ENCODE measurements at regions not wholly inside any gene's neighbourhood (a gene's known extent, or its start where the extent isn't known, plus 50 kb on each side); places are given as distances from the start of the nearest gene placed in this dataset.

DNA sequence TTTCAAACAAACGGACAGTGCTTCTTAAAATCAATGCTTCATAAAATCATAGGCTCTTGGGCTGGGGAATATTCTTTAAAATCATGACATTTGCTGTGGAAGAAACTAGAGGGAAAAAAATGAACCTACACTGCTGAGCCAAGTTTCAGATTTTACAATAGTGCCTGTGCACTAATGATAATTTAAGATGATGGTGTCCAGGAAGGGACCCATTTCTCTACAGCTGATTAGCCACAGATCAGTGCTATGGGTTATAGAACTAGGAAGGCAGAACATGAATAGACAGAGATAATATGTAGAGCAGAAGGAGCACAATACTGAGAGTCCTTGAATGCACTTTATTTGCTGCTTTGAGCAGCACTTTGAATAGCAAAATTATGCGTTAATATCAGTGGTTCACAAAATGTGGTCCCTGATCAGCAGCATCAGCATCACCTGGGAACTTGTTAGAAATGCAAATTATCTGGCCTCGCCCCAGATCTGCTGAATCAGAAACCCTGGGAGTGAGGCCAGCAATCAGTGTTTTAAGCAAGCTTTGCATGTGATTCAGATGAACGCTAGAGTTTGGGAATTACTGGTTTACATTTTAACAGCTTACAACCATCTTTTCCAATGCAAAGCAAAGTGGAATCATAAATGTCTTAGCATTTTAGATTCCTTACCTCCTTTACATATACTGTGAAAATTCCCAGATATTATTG is 135.8 kb upstream of the ANKRD28 start:
- intact Hi-C loops (cut with DNase I), result no loop called here
- Histone ChIP-seq H3K27me3 (ENCODE audit: control insufficient read depth, insufficient read depth, low read length) (no peaks in the 10 kb centered on the region), H3K9ac (ENCODE audit: low read length in 3 of 3) (no peak overlapping the region), H3K4me1 (ENCODE audit: control insufficient read depth in 2 of 3, insufficient read depth in 2 of 3, low read depth in 1 of 3, low read length in 3 of 3) (peaks cover 0 to 12% (median 7%) of the 10 kb centered on the region in 3 donors), H3K27ac (ENCODE audit: low read depth in 2 of 2, low read length in 2 of 2) (no peak overlapping the region), H3K36me3 (ENCODE audit: control insufficient read depth in 2 of 3, insufficient read depth in 3 of 3, low read length in 3 of 3) (no peaks in the 10 kb centered on the region), H3K4me3 (ENCODE audit: low read length in 3 of 3) (no peak overlapping the region), H3K9me3 (ENCODE audit: control insufficient read depth in 2 of 3, insufficient read depth in 1 of 3, low read length in 3 of 3) (no peaks in the 10 kb centered on the region)
- TF ChIP-seq, protein P1, sequence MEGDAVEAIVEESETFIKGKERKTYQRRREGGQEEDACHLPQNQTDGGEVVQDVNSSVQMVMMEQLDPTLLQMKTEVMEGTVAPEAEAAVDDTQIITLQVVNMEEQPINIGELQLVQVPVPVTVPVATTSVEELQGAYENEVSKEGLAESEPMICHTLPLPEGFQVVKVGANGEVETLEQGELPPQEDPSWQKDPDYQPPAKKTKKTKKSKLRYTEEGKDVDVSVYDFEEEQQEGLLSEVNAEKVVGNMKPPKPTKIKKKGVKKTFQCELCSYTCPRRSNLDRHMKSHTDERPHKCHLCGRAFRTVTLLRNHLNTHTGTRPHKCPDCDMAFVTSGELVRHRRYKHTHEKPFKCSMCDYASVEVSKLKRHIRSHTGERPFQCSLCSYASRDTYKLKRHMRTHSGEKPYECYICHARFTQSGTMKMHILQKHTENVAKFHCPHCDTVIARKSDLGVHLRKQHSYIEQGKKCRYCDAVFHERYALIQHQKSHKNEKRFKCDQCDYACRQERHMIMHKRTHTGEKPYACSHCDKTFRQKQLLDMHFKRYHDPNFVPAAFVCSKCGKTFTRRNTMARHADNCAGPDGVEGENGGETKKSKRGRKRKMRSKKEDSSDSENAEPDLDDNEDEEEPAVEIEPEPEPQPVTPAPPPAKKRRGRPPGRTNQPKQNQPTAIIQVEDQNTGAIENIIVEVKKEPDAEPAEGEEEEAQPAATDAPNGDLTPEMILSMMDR (IDR thresholded peaks at IDR 0.05; ENCODE audit: borderline replicate concordance, extremely low read depth, insufficient read depth), result no peak
- no peak for DNase-seq
- FAIRE-seq, result peak; percentile 46

DNA sequence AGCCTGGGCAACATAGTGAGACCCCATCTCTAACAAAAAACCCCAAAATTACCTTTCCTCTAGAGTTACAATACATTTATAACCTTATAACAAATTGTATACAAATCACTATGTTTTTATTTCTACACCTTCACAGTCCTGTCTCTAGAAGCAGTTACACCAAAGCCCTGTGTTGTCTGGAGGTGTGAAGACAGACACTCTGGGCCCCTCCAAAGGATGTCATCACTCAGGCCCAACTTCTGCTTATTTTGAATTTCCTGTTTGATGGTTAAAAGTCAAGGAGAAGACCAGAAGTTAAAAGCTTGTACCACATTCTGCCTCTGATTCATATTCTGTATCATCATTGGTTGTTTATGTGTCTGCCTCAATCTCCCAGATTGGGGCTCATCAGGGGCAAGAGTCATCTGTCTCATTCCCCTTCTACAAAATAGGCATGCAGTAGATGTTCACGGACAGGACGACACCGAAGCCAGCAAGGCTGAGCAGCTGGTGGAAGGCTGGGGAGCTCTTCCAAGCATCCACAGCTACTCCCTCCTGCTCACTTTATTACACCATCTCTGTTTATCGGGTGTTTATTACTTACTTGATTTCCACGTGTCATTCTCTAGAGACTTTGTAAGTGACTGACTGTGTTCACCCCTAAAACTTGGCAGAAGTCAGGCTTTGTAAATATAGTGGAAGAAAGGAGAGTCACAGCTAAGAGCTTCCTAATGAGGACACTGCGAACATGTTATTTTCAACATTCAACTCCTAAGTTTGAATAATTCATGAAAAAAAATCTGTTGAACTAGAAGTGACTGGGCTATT is 136.8 kb upstream of the ANKRD28 start:
- intact Hi-C loops (cut with DNase I), result no loop called here
- no peaks in the 10 kb centered on the region for H3K27me3 ChIP-seq (ENCODE audit: control insufficient read depth, insufficient read depth, low read length)
- no peak overlapping the region for H3K9ac ChIP-seq (ENCODE audit: low read length in 3 of 3)
- peak overlapping the region in 1 of 2 donors; percentile 29 for H3K27ac ChIP-seq (ENCODE audit: low read depth in 2 of 2, low read length in 2 of 2)
- H3K9me3 ChIP-seq (ENCODE audit: control insufficient read depth in 2 of 3, insufficient read depth in 1 of 3, low read length in 3 of 3), result no peaks in the 10 kb centered on the region
- no peak overlapping the region for H3K4me3 ChIP-seq (ENCODE audit: low read length in 3 of 3)
- TF ChIP-seq, protein P1 (IDR thresholded peaks at IDR 0.05; ENCODE audit: borderline replicate concordance, extremely low read depth, insufficient read depth), result no peak
- H3K4me1 ChIP-seq (ENCODE audit: control insufficient read depth in 2 of 3, insufficient read depth in 2 of 3, low read depth in 1 of 3, low read length in 3 of 3), result peaks cover 0 to 12% (median 7%) of the 10 kb centered on the region in 3 donors
- H3K36me3 ChIP-seq (ENCODE audit: control insufficient read depth in 2 of 3, insufficient read depth in 3 of 3, low read length in 3 of 3), result no peaks in the 10 kb centered on the region
- DNase-seq, result no peak
- FAIRE-seq, result no peak

DNA sequence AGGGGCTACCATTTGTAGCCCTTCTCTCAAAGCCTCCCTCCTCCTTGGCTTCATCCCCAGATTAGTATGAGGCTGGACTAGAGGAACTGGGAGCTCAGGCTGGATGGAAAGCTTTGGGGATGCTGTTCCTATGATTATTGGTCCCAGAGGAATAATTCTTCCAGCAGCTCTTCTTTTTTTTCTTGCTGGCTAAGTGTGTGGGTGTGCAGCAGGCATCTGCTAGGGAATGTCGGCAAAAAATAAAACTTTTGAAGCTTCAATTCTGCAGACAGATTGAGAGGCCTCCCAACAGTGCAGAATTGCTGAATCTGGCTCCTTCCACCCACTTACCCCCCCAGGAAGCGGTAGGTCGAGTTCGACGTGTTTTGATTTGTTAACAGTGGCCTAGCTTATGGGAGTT is 138.5 kb upstream of the ANKRD28 start:
- no peaks in the 10 kb centered on the region for H3K27me3 ChIP-seq (ENCODE audit: control insufficient read depth, insufficient read depth, low read length)
- FAIRE-seq, result no peak
- no peaks in the 10 kb centered on the region for H3K36me3 ChIP-seq (ENCODE audit: control insufficient read depth in 2 of 3, insufficient read depth in 3 of 3, low read length in 3 of 3)
- intact Hi-C loops (cut with DNase I), result no loop called here
- no peak overlapping the region for H3K9ac ChIP-seq (ENCODE audit: low read length in 3 of 3)
- peak in 2 of 5 donors; percentile 16 to 44 for DNase-seq
- H3K4me1 ChIP-seq (ENCODE audit: control insufficient read depth in 2 of 3, insufficient read depth in 2 of 3, low read depth in 1 of 3, low read length in 3 of 3), result peaks cover 0 to 12% (median 7%) of the 10 kb centered on the region in 3 donors
- H3K27ac ChIP-seq (ENCODE audit: low read depth in 2 of 2, low read length in 2 of 2), result peak overlapping the region in 1 of 2 donors; percentile 16
- no peaks in the 10 kb centered on the region for H3K9me3 ChIP-seq (ENCODE audit: control insufficient read depth in 2 of 3, insufficient read depth in 1 of 3, low read length in 3 of 3)
- TF ChIP-seq, protein P1 (IDR thresholded peaks at IDR 0.05; ENCODE audit: borderline replicate concordance, extremely low read depth, insufficient read depth), result no peak
- no peak overlapping the region for H3K4me3 ChIP-seq (ENCODE audit: low read length in 3 of 3)

Data from kidney (tissue), 13 donors.